ENCODE measurements at regions not wholly inside any gene's neighbourhood (a gene's known extent, or its start where the extent isn't known, plus 50 kb on each side); places are given as distances from the start of the nearest gene placed in this dataset.

DNA sequence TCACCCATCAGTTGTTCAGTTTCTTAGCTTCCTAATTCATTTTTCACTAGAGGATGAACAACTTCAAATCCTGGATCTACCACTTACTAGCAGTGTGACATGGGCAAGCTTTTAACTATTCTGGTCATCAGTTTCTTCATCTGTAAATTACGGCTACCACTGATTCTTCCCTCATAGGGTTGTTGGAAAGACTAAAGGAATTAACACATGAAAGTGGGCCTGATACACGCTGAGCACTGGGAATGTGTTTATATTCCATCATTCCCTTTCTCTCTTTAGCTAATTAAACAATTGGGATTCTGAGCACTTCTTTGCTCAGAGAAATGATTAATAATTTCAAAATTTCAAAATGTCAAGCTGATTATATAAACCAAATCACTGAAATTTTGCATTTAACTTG is 862.3 kb upstream of the GCFC2 start:
- no peak for DNase-seq

DNA sequence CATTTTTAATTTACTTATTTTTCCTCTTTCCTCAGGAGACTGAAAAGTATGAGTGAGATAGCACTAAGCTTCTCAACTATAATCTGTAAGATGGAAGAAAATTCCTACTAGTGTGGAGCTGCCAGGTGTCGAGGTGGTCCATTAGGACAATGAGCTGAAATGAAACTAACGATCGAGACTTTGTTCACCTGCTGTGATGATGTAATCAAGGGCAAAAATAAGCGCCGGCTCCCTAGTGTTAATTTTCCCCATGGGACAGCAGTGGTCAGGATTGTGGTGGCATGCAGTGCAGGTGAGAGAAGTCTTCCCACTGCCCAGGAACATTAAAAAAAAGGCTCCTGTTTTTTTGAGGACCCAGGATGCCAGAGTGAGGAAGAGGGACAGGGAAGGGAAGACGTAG is 859.1 kb upstream of the GCFC2 start:
- no peak for DNase-seq

DNA sequence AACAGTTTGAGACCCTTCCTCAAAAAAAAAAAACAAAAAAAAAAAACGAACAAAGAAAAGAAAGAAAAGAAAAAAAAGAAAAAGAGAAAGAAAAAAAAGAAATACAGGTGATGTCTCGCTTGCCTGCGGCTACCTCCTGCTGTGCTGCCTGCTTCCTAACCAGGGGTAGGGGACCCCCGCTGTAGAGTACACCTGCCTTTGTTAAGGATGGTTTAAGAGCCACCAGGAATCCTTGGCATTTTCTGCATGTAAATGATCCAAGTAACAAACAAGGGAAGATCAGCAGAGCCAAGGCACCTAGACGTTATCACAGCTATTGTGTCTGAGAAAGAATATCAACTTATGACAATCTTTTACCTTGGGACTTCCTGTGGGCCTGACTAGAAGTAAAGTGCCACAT is 856.8 kb upstream of the GCFC2 start:
- DNase-seq = no peak

DNA sequence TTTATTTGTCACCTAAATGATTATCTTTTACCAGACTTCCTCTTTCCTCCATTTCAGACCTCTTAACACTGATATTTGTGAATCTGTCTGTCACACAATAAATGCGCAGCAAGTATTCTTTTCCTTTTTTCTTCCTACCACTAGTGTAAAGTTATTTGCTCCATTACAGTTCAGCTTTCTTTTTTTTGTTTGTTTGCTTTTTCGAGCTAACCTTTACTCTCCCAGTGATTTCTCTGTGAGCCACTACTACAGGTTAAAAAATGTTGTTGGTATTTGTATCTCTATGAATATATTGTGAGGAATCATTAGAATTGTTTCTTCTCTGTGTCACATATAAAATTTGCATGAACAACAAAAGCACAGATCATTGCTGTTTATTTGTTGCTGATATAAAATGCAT is 854.0 kb upstream of the GCFC2 start:
- DNase-seq = no peak

DNA sequence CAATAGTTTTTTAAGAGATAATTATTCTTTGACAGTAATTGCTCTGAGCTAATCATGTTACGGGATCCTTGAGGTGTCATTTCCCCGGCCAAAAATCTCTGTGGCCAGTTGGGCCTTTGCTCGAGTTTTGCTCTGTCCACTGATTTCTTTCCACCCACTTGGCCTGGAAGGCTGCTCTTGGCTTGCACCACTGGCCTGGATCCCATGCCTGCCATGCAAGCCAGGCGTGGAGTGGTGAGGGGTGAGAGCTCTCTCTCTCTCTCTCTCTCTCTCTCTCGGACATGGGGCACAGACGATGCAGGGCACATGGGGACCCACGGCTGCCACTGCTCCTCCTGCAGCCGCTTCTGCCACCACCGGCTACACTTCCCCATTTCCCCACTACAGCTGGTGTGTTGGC is 853.0 kb upstream of the GCFC2 start:
- no peak for DNase-seq

DNA sequence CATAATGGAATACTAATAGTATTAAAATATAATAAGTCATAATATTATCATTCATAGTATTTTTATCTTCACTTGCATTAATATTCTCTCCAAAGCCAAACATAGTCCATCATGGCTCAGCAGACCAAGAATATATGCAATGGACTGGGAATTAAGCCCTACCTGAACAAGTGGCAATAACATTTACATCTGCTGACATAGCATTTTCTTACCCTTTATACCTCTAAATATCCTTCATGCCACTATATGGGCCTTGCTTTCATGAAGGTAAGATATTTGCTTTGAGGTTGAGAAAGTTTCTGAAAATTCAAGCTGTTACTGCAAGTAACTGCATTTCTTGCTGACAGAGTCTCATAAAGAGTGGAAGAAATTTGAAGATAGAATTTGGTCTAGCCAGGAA is 847.4 kb upstream of the GCFC2 start:
- DNase-seq = no peak

DNA sequence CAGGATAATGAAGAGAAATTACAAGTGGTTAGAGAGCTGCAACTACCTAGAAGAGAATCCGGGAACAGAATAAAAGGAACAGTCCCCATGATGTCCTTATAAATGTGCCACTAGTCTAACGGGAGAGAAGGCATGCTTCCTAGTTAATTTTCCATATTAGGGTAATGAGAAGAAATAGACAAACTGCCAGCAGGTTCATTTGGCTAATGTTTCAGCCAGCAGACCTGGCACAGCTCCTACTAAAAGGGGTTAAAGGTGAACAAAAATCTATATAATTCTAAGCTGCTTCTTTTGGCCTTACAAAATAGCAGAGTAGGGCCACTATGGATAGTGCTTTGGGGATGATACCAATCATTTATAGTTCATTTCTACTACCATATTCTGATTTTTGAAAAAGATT is 845.3 kb upstream of the GCFC2 start:
- DNase-seq = no peak

DNA sequence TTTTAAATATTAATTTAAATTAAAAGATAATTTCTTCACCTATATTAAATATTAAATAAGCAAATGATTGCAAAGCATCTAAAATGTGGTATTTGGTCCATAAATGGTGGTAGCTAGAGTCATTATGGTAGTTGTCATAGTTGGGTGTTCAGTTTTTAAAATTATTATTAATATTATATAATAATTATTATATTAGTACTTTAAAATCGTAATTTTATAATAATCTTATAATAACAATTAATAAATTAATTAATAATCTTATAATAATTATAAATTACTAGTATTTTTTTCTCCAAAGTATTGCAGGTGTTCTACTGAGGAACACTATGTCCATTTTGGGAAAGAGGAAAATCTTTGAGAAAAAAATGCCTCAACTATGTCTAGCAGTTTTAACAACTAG is 835.5 kb upstream of the GCFC2 start:
- no peak for DNase-seq

DNA sequence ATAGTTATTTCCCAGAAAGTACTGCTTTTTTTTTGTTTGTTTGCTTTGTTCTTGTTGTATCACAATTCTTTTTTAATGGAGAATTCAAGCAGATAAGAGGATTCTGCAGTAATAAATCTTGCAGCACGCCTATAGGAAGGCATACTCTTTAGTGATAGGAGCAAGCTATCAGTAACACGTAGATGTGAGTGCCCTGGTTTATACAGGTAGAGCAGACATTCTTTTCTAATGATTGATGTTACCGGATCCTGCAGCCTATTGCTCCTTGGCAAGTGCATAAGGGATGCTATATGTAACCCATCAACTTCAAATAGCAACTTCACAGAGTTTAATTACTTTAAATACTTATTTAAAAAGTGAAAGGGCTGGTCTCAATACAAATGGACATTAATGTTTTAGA is 834.2 kb upstream of the GCFC2 start:
- no peak for DNase-seq

DNA sequence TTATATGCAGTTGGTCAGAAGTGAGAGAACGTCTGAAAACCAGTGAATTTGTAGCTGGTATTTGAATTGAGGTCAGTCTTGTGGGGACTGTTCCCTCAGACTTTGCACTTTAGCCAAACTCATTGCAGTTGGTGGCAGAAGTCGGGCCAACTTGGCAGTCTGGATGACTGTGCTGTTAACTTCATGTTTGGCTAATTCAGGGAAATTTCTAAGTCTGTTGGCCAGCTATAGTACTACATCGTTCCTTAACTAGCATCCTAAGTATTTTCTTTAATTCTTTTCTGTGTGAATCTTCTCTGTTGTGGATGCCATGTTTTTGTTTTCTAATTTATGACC is 806.8 kb upstream of the GCFC2 start:
- no peak for DNase-seq

DNA sequence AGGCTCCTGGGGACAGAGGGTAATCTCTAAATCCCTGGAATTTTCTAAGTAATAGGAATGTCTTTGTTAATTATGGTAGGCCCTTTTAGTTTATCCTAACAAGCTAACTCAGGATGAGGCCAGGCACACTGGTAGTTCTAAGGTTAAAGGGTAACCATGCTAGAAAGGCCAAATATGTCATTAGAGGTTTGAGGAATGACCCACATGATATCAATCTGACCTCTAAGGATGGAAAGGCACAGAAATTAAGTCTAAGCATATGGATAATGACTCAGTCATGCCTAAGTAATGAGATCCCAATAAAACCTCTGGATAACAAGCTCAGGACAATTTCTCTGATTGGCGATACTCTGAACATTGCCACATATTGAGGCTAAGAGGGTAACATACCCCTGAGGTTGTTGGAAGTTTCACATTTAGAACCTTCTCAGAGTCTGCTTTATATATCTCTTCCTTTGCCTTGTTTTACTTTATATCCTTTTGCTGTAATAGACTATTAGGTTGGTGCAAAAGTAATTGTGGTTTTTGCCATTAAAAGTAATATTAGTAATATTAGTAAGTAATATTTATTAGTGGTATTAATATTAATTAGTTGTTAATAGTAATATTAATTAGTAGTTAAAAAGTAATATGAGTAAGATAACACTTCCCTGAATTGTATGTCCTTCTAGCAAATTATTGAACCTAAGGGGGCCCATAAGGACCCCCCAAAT is 806.3 kb upstream of the GCFC2 start:
- DNase-seq = no peak

DNA sequence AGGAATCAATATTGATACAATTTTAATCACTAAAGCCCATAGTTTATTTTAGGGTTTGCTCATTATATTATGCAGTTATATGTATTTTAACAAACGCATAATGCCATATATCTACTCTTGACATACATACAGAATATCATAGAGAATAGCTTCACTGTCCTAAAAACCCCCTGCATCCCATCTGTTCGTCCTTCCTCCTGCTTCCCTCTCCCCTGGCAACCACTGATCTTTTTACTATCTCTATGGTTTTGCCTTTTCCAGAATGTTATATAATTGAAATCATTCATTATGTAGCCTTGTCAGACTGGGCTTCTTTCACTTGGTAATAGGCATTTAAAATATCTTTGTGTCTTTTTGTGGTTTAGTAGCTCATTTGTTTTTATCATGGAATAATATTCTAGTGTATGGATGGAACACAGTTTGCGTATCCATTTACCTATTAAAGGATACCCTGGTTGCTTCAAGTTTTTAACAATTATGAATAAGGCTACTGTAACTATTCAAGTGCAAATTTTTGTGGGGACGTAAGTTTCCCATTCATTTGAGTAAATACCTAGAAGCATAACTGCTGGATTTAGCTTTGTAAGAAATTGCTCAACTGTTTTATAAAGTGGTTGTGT is 801.6 kb upstream of the GCFC2 start:
- DNase-seq = no peak

DNA sequence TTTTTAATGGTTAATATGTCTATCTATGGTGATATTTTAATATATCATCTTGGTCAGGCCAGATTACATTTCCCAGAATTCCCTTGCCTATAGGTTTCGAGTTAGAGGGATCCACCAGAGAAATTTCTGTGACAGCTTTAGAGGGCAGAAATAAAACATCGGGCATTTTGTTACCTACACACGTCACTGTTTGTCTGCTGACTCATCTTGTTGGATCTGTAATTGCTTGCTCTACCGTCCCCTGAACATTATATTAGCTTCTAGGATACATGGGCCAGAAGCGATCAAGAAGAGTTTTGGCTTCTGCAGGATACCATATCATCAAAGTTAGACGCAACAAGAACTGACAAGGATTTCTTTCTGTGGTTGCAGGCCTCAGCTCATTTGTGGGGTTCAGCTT is 795.8 kb upstream of the GCFC2 start:
- no peak for DNase-seq

DNA sequence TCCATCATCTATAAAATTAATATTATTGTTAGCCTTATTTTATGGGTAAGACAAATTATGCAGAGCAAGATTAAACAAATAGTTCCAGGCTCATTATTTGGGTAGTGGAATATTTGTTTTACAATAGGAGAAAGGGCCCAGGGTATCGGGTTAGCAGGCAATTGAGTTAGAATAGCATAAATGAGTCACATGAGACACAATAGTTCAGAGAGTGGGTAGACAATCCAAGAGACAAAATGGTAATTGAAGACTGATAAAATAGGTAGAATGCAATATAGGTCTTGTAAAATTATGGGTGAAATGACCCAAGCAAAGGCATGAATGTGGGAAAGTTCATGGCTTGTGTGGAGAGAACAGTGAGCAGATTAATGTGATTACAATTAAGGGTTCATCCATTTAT is 790.9 kb upstream of the GCFC2 start:
- no peak for DNase-seq

DNA sequence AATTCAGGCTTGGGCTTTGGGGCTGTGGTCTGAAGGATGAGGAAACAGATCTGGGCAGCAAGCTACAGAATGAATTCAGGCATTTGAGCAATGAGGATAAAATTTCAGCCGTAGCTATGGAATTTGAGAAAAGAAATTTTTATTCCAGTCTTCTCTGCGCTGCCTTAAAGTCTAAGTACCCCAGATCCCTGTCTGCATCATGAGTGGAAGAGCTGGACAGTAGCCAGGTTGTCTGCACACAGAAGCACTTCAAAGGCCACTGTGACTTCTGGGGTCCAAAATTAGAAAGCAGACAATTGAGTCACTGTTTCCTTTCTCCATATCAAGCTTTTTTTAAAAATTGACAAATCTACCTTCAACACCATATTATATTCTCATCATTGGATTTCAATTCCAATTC is 787.6 kb upstream of the GCFC2 start:
- DNase-seq = no peak

DNA sequence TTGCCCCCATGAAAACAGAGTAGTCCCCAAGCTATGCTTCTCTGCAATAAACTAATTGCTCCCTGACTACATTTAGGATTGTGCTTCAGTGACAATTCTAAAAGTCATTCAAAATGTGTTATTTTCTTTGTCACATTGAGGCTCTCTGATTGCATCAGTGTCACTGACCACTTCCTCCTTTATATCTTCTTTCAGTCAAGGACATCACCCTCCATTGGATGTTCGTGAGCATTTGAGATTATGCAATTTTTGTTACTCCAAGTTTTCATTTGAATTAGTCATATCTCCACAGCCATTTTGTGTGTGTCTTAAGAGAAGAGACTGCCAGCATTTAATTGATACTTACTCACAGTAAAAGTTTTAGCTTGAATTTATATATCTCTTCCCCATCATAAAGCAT is 780.8 kb upstream of the GCFC2 start:
- no peak for DNase-seq

DNA sequence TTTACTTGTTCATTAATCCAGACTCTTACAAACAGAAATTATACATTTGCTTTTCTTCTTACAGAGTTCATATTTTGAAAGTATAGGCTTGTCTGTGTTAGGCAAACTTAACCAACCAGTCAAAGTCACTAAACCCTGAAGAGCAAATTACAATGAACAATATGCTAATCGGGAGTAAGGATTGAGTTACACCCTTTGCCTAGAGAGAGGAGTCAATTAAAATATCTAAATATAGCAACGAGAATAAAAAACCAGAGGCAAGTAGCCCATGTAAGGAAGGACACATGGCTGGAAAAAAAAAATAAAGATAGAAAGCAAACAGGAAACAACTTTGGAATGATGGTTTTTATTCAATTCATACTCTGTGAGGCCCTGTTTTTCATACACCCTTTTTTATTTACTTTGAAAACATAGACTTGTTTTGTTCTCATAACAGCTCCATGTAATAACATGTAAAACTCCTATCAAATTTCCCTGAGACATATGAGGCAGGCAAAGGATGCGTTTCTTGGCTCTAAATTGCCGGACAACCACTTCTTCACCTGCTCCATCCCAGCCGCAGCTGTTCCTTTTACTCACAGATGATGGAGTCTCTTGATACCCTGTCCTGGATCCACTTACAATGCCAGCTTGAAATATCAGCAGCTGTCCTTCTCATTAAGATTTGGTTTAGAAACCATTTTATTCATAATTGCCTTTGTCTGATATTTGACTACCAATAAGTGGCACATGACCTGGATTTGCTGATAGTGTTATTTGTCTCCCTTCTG is 767.7 kb upstream of the GCFC2 start:
- DNase-seq = no peak

DNA sequence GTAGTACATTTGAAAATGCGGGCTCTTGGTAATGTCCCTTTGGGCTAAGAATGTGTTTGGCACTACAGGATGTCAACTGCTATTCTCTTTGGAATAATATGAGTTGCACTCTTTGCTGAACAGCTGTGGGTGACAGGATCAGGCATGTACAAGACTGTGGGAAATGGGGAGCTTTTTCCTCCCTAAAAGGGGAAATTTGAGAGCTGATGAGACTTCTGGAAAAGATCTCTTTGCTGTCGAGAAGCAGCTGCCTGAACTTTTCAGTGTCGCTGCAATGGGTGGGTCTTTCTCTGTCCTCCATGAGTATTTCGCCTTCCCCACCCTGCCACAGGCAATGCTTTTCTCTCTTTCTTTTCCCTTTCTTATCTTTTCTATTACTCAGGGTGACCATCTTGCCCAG is 762.2 kb upstream of the GCFC2 start:
- no peak for DNase-seq

DNA sequence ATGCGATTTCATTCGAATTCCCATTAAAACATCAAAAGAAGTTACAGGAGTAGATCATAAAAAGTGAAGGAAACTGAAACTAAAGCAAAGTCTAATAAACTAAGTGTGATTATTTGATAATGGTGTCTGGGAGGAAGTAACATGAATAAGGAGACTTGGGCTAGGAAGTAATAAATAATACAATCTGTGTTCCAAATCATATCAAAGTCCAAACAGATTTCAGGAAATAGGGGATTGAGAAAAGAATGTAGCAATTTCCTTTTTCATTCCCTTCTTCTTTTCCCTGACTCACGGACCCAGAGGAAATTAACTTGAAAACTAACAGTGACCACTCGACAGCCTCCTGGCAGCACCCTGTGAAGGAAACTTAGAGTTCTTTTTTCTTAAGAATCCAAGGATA is 758.4 kb upstream of the GCFC2 start:
- DNase-seq = no peak

DNA sequence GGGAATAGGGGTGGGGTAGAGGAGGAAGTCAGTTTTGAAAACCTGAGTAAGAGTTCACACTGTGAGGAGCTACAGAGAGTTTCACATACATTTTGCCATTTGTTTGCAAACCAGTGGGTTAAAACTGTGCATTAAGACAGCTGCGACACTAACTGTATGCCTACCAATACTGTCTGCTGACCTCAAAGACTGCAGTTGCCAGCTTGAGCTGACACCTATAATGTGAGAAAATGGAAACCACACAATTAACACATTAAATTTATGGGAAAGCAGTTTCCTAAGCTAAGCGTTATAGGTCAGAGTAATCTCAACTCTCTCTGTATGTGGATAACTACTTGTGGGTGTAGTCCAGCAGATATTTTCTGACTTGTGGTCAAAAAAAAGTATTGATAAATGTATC is 756.6 kb upstream of the GCFC2 start:
- no peak for DNase-seq

DNA sequence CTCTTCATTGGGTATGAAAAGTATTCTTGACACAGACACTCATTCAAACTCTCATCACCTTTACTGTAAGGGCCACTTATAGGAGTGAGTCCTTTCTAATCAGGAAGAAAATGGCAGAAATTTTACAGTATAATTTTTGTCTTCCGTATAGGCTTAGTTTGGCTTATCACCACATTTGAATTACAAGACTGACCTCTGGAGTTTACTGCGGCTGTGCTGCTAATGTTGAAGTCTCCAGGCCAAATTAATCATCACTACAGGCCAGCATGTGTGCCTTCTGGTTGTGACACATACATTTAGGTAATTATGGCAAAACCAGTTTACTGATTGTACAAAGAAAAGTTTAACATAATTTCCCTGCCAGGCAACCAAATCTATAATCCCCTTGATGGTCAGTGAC is 753.6 kb upstream of the GCFC2 start:
- no peak for DNase-seq

DNA sequence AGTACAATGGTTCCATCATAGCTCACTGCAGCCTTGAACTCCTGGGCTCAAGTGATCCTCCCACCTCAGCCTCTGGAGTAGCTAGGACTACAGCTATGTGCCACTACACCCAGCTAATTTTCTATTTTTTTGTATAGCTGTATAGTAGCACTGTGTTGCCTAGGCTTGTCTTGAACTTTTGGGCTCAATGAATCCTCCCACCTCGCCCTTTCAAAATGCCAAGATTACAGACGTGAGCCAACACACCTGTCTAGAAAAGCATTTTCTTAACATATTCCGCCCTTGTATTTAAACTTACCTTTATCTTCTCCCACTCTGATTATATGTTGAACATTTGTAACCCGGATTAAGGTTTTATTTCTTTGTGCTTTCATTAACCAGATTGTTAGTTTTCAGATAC is 750.7 kb upstream of the GCFC2 start:
- no peak for DNase-seq

DNA sequence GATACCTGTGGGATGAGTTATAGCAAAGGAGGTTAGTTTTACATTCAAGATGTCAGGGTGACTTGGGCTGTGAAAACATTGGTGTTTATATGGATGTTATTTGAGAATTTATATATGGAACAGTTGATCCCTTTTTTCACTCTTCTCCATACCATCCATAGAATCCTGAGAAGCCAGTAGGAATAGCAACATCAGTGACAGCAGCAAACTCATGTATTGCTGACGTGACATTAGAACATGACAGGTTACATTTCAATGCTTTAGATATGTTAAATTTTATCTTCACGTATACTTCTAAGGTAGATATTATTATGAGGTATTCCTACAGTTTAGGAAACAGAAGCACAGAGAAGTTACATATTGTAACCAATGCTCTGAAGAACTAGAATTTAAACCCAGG is 745.2 kb upstream of the GCFC2 start:
- no peak for DNase-seq

DNA sequence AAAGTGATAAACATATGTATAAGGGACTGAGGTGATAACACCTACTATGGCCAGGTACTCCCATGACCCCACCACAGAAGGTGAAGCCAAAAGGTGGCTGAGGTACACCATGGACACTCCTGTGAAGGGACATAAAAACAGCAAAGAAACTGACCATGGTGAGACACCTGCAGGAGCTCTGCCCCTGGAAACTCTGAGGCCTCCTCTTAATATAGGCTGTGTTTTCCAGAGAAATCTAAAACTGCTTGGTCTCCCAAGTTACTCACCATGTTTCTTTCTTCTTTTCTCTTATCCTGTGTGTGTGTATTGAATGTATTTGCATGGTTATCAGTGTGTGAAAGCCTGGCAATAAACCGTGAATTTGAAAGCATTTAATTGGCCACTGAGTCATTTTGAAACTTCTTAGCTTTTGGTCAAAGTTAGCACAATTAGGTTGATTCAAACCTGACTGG is 739.3 kb upstream of the GCFC2 start:
- no peak for DNase-seq

DNA sequence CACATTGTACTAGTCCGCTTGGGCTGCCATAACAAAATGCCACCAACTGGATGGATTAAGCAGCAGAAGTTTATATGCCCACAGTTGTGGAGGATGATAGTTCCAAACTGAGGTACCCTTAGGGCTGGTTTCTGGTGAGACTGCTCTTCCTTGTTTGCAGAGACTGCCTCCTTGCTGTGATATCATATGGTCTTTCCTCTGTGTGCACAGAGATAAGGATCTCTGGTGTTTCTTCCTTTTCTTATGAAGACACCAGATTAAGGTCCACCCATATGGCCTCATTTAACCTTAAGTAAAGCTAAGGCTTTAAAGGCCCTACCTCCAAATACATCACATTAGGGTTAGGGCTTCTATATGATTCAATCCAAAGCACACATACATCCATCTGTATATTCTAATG is 738.2 kb upstream of the GCFC2 start:
- DNase-seq = no peak
